HG03039 (cell line): ENCODE measurements at regions not wholly inside any gene's neighbourhood (a gene's known extent, or its start where the extent isn't known, plus 50 kb on each side); places are given as distances from the start of the nearest gene placed in this dataset.
A peak's percentile ranks its signal among the peaks of the same experiment; 100 is the strongest.
"Not testable (repeated sequence)": the region's sequence is repeated elsewhere in the genome, so short reads cannot be mapped to it uniquely, and the experiment has no call there.

ENCODE experiments used
- ATAC-seq: cut with Tn5 transposase; IDR thresholded peaks from one replicate; pipeline ENCODE4 v1.9.1; 2021; ENCODE audit warnings: mild to moderate bottlenecking, moderate library complexity; ENCODE audit not compliant: unreplicated experiment

DNA sequence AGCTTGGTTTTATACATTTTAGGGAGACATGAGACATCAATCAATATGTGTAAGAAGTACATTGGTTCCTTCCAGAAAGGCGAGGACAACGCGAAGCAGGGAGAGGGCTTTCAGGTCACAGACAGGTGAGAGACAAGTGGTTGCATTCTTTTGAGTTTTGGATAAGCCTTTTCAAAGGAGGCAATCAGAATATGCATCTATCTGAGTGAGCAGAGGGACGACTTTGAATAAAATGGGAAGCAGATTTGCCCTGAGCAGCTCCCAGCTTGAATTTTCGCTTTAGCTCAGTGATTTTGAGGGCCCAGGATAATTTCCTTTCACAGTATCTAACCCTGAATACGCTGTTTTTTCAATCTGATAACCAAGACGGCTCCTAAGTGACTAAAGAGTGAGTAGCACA, 82.5 kb upstream of the MYO3A start:
- ATAC-seq: no peak

DNA sequence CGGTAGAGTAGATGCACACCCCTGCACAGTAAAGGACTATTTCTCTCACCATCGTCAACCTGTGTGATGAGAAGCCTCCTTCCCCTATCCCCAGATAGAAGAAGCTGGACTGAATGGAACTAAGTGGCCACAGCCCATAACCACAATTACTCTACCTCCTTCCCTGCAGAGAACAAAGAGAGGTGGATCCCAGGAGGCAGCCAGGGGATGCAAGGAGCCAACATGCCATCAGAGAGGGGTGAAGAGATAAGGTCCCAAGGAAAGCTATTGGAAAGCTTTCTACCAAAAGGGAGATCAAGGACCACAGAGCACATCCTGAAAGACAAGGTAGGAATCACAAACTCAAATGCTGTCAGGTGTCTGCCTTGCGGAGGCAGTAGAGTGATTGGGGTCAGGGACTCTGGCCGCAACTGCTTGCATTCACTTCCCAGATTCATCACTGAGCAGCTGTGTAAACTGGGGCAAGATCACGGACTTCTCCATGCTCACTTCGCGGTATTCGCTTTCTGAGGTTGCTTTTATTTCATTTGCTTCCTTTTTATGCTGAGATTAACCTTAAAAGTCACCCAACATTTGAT, 81.6 kb upstream of the MYO3A start:
- ATAC-seq: no peak

DNA sequence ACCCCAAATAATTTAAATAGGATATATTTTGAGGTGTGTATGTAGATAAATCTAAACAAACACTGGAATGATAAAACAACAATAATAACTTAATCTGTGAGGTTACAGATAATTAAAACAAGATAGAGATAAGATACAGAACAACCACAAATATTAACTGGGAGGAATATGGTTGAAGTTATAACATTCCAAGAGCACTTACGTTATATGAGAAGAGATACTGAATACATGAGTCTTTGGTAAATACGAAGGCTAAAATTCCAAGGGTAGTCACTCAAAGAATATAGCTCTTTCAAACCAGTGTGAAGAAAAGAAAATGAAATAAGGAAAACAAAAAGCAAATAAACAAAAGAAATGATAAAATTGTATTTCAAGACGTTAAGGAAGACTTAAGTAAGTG, 76.0 kb upstream of the MYO3A start:
- ATAC-seq: no peak

DNA sequence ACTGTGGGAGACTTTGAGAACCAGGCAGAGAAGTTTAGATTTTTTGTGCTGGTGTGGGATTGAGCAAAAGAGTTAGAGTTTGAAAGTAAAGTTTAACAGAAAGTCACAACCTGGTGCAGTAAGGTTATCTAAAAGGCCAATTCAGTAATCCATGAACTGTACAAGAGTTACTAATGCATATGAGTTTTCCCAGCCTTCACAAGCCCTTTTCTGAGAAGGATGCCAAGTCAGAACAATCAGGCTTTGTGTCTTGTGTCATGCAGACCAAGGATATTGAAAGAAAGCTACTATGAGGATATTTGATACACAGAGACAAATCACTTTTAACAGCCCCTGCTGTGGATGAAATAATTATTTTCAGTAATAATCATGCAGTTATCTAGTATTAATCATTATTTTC, 68.8 kb upstream of the MYO3A start:
- no peak for ATAC-seq

DNA sequence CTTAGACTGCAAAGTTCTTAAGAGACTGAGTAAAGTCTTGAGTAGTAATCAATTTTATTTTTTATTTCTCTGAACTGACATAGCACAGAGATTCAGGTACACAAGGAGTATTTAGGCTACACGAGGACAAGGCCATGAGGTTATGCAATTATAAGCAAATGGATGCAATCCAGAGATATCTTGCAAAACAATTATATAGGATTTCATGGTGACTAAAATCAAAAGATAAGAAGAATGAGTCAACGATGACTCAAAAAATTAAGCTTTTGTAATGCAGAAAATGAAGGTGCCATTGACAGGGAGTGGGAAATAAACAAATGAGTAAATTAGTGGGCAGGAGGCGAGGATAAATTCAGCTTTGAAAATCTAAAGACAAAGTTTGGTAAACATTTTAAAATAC, 66.7 kb upstream of the MYO3A start:
- ATAC-seq: no peak

DNA sequence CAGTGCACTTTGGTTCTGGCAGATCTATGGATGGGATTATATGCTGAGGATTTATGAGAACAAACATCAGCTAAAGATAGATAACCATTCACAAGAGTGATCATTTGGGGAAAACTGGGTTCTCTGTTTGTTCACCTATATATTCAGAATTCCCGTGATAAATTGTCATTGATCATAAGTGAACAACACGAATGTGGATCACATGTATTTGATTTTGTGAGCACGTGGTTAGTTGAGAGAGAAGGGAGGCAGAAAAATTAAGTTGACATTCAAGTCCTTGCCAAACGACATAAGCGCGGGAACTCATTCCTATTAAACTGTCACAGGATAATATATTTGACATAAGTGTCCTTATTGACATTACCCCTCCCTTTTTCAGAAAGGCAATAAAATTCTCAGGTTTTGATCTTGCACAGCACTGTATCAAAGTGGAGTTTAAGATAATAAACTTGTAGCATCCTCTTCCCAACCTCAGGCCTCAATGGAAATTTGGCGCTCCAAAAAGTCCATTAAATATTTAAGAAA, 64.9 kb upstream of the MYO3A start:
- no peak for ATAC-seq

DNA sequence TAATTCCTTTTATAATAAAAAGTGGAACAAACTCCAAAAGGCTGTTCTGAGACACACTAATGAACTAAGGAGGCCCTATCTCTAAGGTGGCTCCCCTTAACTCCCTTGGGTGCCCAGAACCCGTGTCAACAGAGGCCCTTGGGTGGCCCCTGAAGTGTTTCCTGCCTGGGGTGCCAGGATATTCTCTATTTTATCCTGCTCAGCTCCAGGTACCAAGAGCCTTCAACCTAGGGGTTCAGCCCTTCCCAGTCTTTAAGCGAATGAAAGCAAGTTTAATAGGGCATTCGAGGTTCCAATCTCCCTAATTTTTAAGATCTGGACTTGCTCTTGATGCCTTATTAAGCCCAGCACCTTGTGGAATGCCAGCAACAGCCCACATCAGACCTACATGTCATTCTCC, 64.4 kb upstream of the MYO3A start:
- no peak for ATAC-seq

DNA sequence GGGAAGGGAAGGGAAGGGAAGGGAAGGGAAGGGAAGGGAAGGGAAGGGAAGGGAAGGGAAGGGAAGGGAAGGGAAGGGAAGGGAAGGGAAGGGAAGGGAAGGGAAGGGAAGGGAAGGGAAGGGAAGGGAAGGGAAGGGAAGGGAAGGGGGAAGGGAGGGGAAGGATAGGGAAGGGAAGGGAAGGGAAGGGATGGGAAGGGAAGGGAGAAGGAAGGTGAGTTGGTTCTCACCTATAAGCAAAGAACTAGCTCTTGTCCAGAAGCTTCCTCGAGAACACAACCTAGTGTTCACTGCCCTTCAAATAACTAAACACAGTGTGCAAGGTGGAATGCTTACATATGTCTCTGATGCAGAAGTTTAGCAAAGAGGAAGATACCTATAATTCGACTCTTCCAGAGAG, 59.6 kb upstream of the MYO3A start:
- ATAC-seq: not testable (repeated sequence)

DNA sequence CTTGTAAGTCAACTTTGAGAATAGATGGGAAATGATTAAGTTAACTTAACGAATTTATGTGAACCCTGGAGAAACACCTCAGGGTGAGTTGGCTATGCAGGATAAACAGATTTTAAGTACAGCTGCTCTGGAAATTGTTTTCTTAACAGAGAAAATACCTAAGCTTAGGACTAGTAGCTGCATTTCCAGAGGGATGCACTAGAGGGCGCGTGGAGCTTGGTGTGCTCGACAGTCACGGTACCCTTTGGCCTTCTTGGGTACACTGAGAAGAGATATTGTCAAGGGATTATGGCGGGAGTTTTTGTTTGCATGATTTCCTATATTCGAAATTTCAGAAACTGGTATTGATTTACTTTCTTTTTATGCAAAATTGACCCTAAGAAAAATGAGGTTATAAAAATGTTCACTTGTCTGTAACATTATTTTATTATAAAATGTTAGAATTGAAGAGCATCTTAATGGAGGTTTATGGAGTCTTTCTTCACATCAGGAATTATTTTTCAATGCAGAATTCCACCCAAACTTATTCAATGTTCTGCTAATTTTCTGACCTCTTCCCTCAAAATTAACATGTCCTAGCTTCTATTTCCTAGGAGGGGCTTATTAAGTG, 58.4 kb upstream of the MYO3A start:
- peak; percentile 80 for ATAC-seq

DNA sequence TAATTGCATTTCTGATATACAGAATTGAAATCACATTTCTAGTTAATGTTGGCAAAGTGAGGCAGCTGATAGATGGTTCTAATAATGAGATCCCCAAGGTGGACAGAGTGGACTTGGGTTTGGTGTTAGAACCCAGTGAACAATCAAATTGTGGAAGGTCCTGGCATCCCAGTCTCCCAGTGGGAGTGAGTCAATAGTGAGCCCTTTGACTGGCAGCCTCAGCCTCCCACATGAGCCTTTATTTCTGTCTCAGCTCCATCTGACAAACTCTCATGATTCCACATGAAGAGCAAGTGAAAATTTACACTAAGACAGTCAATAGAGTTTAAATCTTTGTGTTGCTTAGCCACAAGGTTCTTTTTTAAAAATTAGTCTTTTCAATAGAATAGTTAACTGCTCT, 56.7 kb upstream of the MYO3A start:
- ATAC-seq: no peak
